ENCODE measurements at regions not wholly inside any gene's neighbourhood (a gene's known extent, or its start where the extent isn't known, plus 50 kb on each side); places are given as distances from the start of the nearest gene placed in this dataset.
"Not testable (repeated sequence)": the region's sequence is repeated elsewhere in the genome, so short reads cannot be mapped to it uniquely, and the experiment has no call there.

DNA sequence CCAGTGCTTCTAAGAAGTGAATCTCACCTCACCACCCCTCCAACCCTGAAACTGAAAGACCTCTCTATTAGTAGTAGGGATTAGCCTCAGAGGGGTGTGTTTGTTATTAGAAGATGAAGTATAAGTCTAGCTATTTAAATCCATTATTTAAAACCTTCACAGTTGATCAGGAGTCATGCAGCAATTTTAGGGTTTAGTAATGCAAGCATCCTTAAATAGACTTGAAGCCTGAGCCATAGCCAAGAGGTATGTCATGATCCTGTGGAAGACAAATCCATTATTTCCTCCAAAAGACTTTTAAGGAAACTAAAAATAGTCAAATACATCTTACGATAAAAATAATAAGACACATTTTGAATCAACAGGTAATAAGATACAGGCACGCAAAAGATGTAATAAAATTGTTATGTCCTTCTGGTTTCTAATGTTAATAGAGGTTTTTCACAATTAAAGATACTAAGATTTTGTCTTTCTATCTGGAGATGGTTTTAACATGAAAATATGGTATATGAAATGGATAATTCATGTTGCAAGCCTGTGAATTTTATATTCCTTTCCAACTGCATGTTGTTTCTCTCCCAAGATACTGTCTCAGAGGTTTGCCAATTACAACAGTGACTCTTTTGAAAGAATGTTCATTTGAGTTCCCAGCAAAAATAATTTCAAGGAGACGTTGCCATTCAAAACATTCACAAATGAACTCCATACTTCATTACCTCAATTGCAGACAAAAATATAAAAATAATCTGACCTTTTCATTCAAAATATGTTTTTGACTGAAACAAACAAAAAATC, 68.0 kb downstream of the LUZP4 start:
- H3K4me1 ChIP-seq (ENCODE audit: low read depth), result no peaks in the 10 kb centered on the region
- TF ChIP-seq, protein P1, sequence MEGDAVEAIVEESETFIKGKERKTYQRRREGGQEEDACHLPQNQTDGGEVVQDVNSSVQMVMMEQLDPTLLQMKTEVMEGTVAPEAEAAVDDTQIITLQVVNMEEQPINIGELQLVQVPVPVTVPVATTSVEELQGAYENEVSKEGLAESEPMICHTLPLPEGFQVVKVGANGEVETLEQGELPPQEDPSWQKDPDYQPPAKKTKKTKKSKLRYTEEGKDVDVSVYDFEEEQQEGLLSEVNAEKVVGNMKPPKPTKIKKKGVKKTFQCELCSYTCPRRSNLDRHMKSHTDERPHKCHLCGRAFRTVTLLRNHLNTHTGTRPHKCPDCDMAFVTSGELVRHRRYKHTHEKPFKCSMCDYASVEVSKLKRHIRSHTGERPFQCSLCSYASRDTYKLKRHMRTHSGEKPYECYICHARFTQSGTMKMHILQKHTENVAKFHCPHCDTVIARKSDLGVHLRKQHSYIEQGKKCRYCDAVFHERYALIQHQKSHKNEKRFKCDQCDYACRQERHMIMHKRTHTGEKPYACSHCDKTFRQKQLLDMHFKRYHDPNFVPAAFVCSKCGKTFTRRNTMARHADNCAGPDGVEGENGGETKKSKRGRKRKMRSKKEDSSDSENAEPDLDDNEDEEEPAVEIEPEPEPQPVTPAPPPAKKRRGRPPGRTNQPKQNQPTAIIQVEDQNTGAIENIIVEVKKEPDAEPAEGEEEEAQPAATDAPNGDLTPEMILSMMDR (IDR thresholded peaks at IDR 0.05), result no peak
- no peaks in the 10 kb centered on the region for H3K36me3 ChIP-seq (ENCODE audit: low read depth)
- no peak for DNase-seq
- H3K4me3 ChIP-seq, result no peak overlapping the region
- intact Hi-C loops (cut with DNase I, micrococcal nuclease), result no loop called here
- H3K9me3 ChIP-seq, result no peaks in the 10 kb centered on the region
- no peak for ATAC-seq

GRCh38 chrX:115359508-115359907, 70.0 kb downstream of the LUZP4 start:
- H3K4me3 ChIP-seq; DNase-seq; intact Hi-C loops (cut with DNase I, micrococcal nuclease); H3K9me3 ChIP-seq; ATAC-seq; H3K4me1 ChIP-seq (ENCODE audit: low read depth); H3K36me3 ChIP-seq (ENCODE audit: low read depth): not testable (repeated sequence)

DNA sequence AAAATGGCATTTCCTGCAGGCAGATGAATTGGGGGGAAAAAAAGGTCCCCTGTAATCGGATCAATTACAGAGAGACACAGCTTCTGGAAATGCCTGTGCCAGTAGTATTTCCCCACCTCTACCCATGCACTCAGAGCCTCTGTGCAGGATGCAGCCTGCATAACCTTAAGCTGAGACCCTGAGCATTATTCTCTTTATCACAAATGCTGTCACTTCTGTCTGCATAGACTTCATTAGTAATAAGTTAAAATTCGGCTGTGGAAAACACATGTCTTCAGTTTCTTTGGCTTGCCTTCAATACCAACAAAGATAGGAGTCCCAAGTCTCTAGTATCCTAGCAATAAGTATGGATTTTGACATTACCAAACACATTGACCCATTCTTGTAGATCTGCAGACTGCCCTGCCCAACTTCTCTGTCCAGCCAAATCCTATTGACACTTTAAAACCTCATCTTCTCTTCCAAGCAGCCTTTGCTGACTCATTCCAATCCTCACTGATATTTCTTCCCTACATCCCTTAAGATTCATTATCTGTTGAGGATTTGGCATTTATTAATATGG, 70.8 kb downstream of the LUZP4 start:
- Histone ChIP-seq H3K36me3 (ENCODE audit: low read depth) (no peaks in the 10 kb centered on the region), H3K4me1 (ENCODE audit: low read depth) (no peaks in the 10 kb centered on the region), H3K4me3 (no peak overlapping the region), H3K9me3 (no peaks in the 10 kb centered on the region)
- TF ChIP-seq, protein P1 (IDR thresholded peaks at IDR 0.05), result no peak
- DNase-seq (no peak), ATAC-seq (no peak)
- intact Hi-C loops (cut with DNase I, micrococcal nuclease), result no loop called here

DNA sequence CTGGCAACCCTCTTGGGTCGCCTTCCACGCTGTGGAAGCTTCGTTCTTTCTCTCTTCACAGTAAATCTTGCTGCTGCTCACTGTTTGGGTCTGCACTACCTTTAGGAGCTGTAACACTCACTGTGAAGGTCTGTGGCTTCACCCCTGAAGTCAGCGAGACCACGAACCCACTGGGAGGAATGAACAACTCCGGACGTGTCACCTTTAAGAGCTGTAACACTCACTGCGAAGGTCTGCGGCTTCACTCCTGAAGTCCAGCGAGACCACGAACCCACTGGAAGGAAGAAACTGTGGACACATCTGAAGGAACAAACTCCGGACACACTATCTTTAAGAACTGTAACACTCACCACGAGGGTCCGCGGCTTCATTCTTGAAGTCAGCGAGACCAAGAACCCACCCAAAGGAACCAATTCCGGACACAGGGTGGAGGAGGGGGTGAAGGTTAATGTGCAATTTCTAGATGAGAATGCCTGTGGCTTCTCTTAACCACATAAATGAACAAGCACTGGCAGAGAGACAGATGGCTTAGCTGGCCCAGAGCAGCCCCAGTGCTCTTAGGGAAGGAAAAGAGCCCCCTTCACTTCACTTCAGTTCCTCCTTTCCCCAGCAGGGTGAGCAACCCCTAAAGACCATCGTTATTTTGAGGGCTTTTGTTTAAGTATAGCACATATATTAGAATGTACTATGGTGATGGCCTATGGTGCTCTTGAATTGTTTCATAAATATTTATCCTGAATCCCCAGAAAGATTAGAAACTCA, 73.0 kb downstream of the LUZP4 start:
- Histone ChIP-seq H3K4me1 (ENCODE audit: low read depth) (no peaks in the 10 kb centered on the region), H3K9me3 (no peaks in the 10 kb centered on the region), H3K36me3 (ENCODE audit: low read depth) (no peaks in the 10 kb centered on the region), H3K4me3 (no peak overlapping the region)
- DNase-seq (no peak), ATAC-seq (no peak)
- TF ChIP-seq, protein P1 (IDR thresholded peaks at IDR 0.05), result no peak
- intact Hi-C loops (cut with DNase I, micrococcal nuclease), result no loop called here

- TF ChIP-seq, protein P1 (IDR thresholded peaks at IDR 0.05), result no peak
- DNase-seq, result no peak
- Histone ChIP-seq H3K4me3 (no peak overlapping the region), H3K9me3 (no peaks in the 10 kb centered on the region), H3K4me1 (ENCODE audit: low read depth) (no peaks in the 10 kb centered on the region), H3K36me3 (ENCODE audit: low read depth) (no peaks in the 10 kb centered on the region)
- no peak for ATAC-seq
- intact Hi-C loops (cut with DNase I, micrococcal nuclease), result no loop called here
These were observed 73.9 kb downstream of the LUZP4 start for GRCh38 chrX:115363372-115363771.

- no peak overlapping the region for H3K4me3 ChIP-seq
- intact Hi-C loops (cut with DNase I, micrococcal nuclease), result no loop called here
- no peaks in the 10 kb centered on the region for H3K36me3 ChIP-seq (ENCODE audit: low read depth)
- no peak for DNase-seq
- H3K4me1 ChIP-seq (ENCODE audit: low read depth), result no peaks in the 10 kb centered on the region
- TF ChIP-seq, protein P1 (IDR thresholded peaks at IDR 0.05), result no peak
- ATAC-seq, result no peak
- H3K9me3 ChIP-seq, result no peaks in the 10 kb centered on the region
These were observed 74.4 kb downstream of the LUZP4 start for GRCh38 chrX:115363897-115364296.

All from mucosa of descending colon (tissue), 3 donors.